SK-N-SH (cell line): ENCODE measurements at regions not wholly inside any gene's neighbourhood (a gene's known extent, or its start where the extent isn't known, plus 50 kb on each side); places are given as distances from the start of the nearest gene placed in this dataset.

Source experiments
- CTCF ChIA-PET: fragments of 300-600, 350-600 bp; formaldehyde crosslinking; extraction: SDS; loops from one replicate; lab custom pipeline; 2021; lab: Yijun Ruan, JAX
- POLR2A ChIA-PET: fragments of 350-600 bp; sonication (Branson Sonifier 250); formaldehyde crosslinking; extraction: SDS; loops from one replicate; lab custom pipeline; 2020; ENCODE audit warnings: antibody characterized with exemption, inconsistent platforms; lab: Yijun Ruan, JAX
- DNase-seq: peaks from one replicate; pipeline ENCODE4 v3.0.0; 2012
- H2AFZ ChIP-seq: fragments of 200-600 bp; sonication (generic); 2 replicates; pipeline ENCODE4 v1.8.1; 2016; ENCODE audit warnings: antibody characterized with exemption, mild to moderate bottlenecking, low read depth
- H3F3A ChIP-seq: fragments of 200-600 bp; sonication (generic); replicated peaks from 2 replicates; pipeline ENCODE3; 2016; ENCODE audit warnings: antibody characterized with exemption, mild to moderate bottlenecking; ENCODE audit not compliant: insufficient read depth
- H3K27ac ChIP-seq, 2 experiments: fragments of 200-500 bp in 1 of 2; fragments of 200-600 bp in 1 of 2; sonication (Bioruptor generic) in 1 of 2; sonication (generic), shearing (Covaris generic) in 1 of 2; 2 replicates each; pipeline versions ENCODE4 v1.5.1 to v1.6.1; 2014 to 2016; ENCODE audit warnings: low read depth in 2 of 2, inconsistent platforms in 1 of 2, low read length in 1 of 2, mild to moderate bottlenecking in 1 of 2, mixed read lengths in 1 of 2
- H3K27me3 ChIP-seq: fragments of 200-600 bp; sonication (generic), shearing (Covaris generic); 2 replicates; pipeline ENCODE4 v1.6.1; 2016; ENCODE audit warnings: mixed run types; ENCODE audit not compliant: insufficient read depth
- H3K36me3 ChIP-seq, 2 experiments: fragments of 200-500 bp in 1 of 2; fragments of 200-600 bp in 1 of 2; sonication (Bioruptor generic) in 1 of 2; sonication (generic) in 1 of 2; replicated peaks in 1 of 2; 2 replicates each; pipeline versions ENCODE3 to v1.5.1; 2014 to 2016; ENCODE audit warnings: low read length in 1 of 2, mild to moderate bottlenecking in 1 of 2; ENCODE audit not compliant: insufficient read depth in 2 of 2, control insufficient read depth in 1 of 2
- H3K4me1 ChIP-seq, 2 experiments: fragments of 200-500 bp in 1 of 2; fragments of 200-600 bp in 1 of 2; sonication (Bioruptor generic) in 1 of 2; sonication (generic), shearing (Covaris generic) in 1 of 2; 2 replicates each; pipeline versions ENCODE4 v1.5.1 to v1.6.1; 2014 to 2016; ENCODE audit warnings: low read depth in 1 of 2, low read length in 1 of 2, mixed run types in 1 of 2; ENCODE audit not compliant: insufficient read depth in 2 of 2, control insufficient read depth in 1 of 2
- H3K4me2 ChIP-seq: fragments of 200-600 bp; sonication (generic), shearing (Covaris generic); 2 replicates; pipeline ENCODE4 v1.6.1; 2017; ENCODE audit warnings: mixed run types
- H3K4me3 ChIP-seq, 2 experiments: fragments of 200-500 bp in 1 of 2; fragments of 200-600 bp in 1 of 2; sonication (Bioruptor generic) in 1 of 2; sonication (generic), shearing (Covaris generic) in 1 of 2; 2 replicates each; pipeline versions ENCODE4 v1.5.1 to v1.8.1; 2014 to 2016; ENCODE audit warnings: low read depth in 2 of 2, inconsistent platforms in 1 of 2, low read length in 1 of 2, mild to moderate bottlenecking in 1 of 2, mixed read lengths in 1 of 2, moderate library complexity in 1 of 2
- H3K79me2 ChIP-seq: fragments of 200-600 bp; sonication (generic); 2 replicates; pipeline ENCODE4 v1.8.1; 2017; ENCODE audit warnings: mild to moderate bottlenecking; ENCODE audit not compliant: insufficient read depth
- H3K9ac ChIP-seq: fragments of 200-600 bp; sonication (generic); 2 replicates; pipeline ENCODE4 v1.6.1; 2017; ENCODE audit warnings: mixed run types
- H3K9me2 ChIP-seq: fragments of 200-600 bp; sonication (generic); 2 replicates; pipeline ENCODE4 v1.6.1; 2017; ENCODE audit warnings: mixed run types
- H3K9me3 ChIP-seq: fragments of 200-600 bp; sonication (generic); 2 replicates; pipeline ENCODE4 v1.6.1; 2017; ENCODE audit warnings: mixed run types, mild to moderate bottlenecking, moderate library complexity
- H4K20me1 ChIP-seq: fragments of 200-600 bp; sonication (generic); 2 replicates; pipeline ENCODE4 v1.6.1; 2017; ENCODE audit warnings: mild to moderate bottlenecking, mixed run types; ENCODE audit not compliant: insufficient read depth
- CHD2 ChIP-seq: fragments of 150-350 bp; IDR thresholded peaks from 2 replicates; pipeline ENCODE4 v1.6.1; 2018; ENCODE audit warnings: low read length; ENCODE audit not compliant: partially characterized antibody
- EP300 ChIP-seq, 2 experiments: IDR thresholded peaks; 2 replicates each; pipeline versions ENCODE4 v1.4.0 to v1.6.1; 2012; ENCODE audit warnings: borderline replicate concordance in 1 of 2, low read depth in 1 of 2, low read length in 1 of 2
- FOXJ3 ChIP-seq: sonication (generic); formaldehyde crosslinking; IDR thresholded peaks from 2 replicates; pipeline ENCODE4 v1.5.1; 2020; ENCODE audit warnings: mild to moderate bottlenecking, missing genetic modification reagents
- FOXM1 ChIP-seq: IDR thresholded peaks from 2 replicates; pipeline ENCODE4 v1.4.0; 2012; ENCODE audit warnings: low read depth, mild to moderate bottlenecking
- GABPA ChIP-seq: IDR thresholded peaks from 2 replicates; pipeline ENCODE4 v1.4.0; 2012; ENCODE audit warnings: low read depth, mild to moderate bottlenecking
- GATA2 ChIP-seq: sonication (generic); formaldehyde crosslinking; IDR thresholded peaks from 2 replicates; pipeline ENCODE4 v1.5.0; 2020; ENCODE audit warnings: mild to moderate bottlenecking, missing genetic modification reagents
- MAX ChIP-seq: IDR thresholded peaks from 2 replicates; pipeline ENCODE4 v1.4.0; 2012; ENCODE audit warnings: low read depth
- MXI1 ChIP-seq: IDR thresholded peaks from 2 replicates; pipeline ENCODE4 v1.6.1; 2012; ENCODE audit warnings: mild to moderate bottlenecking, low read depth, low read length, improper control_type of control experiment
- NFIC ChIP-seq: IDR thresholded peaks from 2 replicates; pipeline ENCODE4 v1.4.0; 2012; ENCODE audit warnings: borderline replicate concordance
- NRF1 ChIP-seq: IDR thresholded peaks from 2 replicates; pipeline ENCODE4 v1.6.1; 2012; ENCODE audit warnings: low read depth, mild to moderate bottlenecking, low read length
- PBX3 ChIP-seq: IDR thresholded peaks from 2 replicates; pipeline ENCODE4; 2012
- POLR2AphosphoS5 ChIP-seq: IDR thresholded peaks from 2 replicates; pipeline ENCODE4 v1.6.1; 2012; ENCODE audit warnings: low read depth, low read length
- RCOR1 ChIP-seq: fragments of 150-350 bp; IDR thresholded peaks from 2 replicates; pipeline ENCODE4 v1.6.1; 2017; ENCODE audit warnings: antibody characterized with exemption, low read length
- SIN3A ChIP-seq: IDR thresholded peaks from 2 replicates; pipeline ENCODE4 v1.6.1; 2012; ENCODE audit warnings: low read depth, mild to moderate bottlenecking, low read length, moderate library complexity, borderline replicate concordance
- SMC3 ChIP-seq: IDR thresholded peaks from 2 replicates; pipeline ENCODE4 v1.6.1; 2012; ENCODE audit warnings: low read depth, low read length, improper control_type of control experiment
- TCF12 ChIP-seq: IDR thresholded peaks from 2 replicates; pipeline ENCODE4 v1.4.0; 2012
- USF1 ChIP-seq: IDR thresholded peaks from 2 replicates; pipeline ENCODE4 v1.4.0; 2012; ENCODE audit warnings: low read depth, borderline replicate concordance
- WGBS: methylation state at CpG from one replicate; pipeline ENCODE4 v1.1.6; 2017; ENCODE audit warnings: low lambda C conversion rate; 5-methylcytosine and 5-hydroxymethylcytosine counted together
- TF ChIP-seq, protein P1 (sequence below): IDR thresholded peaks from 2 replicates; pipeline ENCODE4 v1.4.0; 2012; ENCODE audit warnings: low read depth, borderline replicate concordance
- TF ChIP-seq, protein P2 (sequence below): fragments of 200-600 bp; sonication (generic); IDR thresholded peaks from 2 replicates; pipeline ENCODE4 v1.6.1; 2017; ENCODE audit warnings: antibody characterized with exemption, mild to moderate bottlenecking, moderate library complexity

DNA sequence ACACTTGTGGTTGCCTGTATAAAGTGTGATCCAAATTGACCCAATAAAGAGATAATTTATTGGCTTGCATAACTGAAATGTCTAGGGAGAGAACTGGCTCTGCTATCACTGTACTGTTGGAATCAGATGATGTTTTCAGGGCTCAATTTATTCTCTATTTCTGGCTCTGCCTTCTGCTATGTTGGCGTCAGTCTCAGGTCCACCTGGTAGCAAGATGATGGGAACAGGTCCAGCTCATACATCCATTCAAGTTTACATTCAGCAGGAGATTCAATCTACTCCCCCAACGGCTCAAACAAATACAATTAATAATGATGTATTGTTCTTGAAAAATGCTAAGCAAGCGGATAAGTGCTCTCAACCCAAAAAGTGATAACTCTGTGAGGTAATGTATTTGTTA lies 297.7 kb upstream of the SYT4 start:
- Histone ChIP-seq H3K4me1 (peaks cover 0 to 6% of the 10 kb centered on the region in 2 experiments; a peak in 2 of 4 replicates), H3K27me3 (no peaks in the 10 kb centered on the region), H3K9me3 (no peaks in the 10 kb centered on the region), H3K9me2 (no peaks in the 10 kb centered on the region), H3K4me2 (no peak overlapping the region), H3K27ac (no peak overlapping the region), H3K9ac (no peak overlapping the region), H4K20me1 (no peaks in the 10 kb centered on the region), H3K79me2 (no peaks in the 10 kb centered on the region), H3K36me3 (no peaks in the 10 kb centered on the region), H3K4me3 (no peak overlapping the region), H3F3A (no peaks in the 10 kb centered on the region), H2AFZ (no peak overlapping the region)
- no peak for TF ChIP-seq PBX3
- TF ChIP-seq FOXJ3 (CRISPR knock-in tag) = 0 out of 2 replicates have a peak, but pooled peaks have one; percentile 16
- no peak for TF ChIP-seq USF1
- peak; percentile 57; the same call in 1 of the 2 replicates for TF ChIP-seq GATA2 (CRISPR knock-in tag)
- no peak for TF ChIP-seq TCF12
- peak in 1 of 2 experiments; percentile 78; a peak in 2 of 4 replicates for TF ChIP-seq EP300 (IDR thresholded peaks at IDR 0.05; ENCODE audit: borderline replicate concordance in 1 of 2, low read depth in 1 of 2, low read length in 1 of 2)
- peak; percentile 99 for TF ChIP-seq RCOR1
- peak; percentile 74 for TF ChIP-seq CHD2
- no peak for DNase-seq
- POLR2A ChIA-PET = no interaction called here
- WGBS = 26% methylated on average over 3 of the region's 3 CpGs
- CTCF ChIA-PET = interaction anchor here (0.8 to 23.9 kb wide), 2 partner anchors 18 to 1547 kb away, joined by 3 to 636 read pairs; no protein-coding TSS in a partner anchor

GRCh38 chr18:43578211-43578610 lies 300.9 kb upstream of the SYT4 start:
- no peak overlapping the region for H3K4me3 ChIP-seq
- H3K9ac ChIP-seq = no peak overlapping the region
- H3K4me1 ChIP-seq = peaks cover 0 to 6% of the 10 kb centered on the region in 2 experiments; a peak in 2 of 4 replicates
- no peak overlapping the region for H2AFZ ChIP-seq
- no peaks in the 10 kb centered on the region for H3K79me2 ChIP-seq
- WGBS = 43% methylated on average over 1 of the region's 1 CpG
- CTCF ChIA-PET = interaction anchor here (5.0 to 23.9 kb wide), 2 partner anchors 7 to 15 kb away, joined by 29 to 636 read pairs; no protein-coding TSS in a partner anchor
- TF ChIP-seq MAX (no peak), MXI1 (no peak), SIN3A (no peak), NFIC (no peak), GABPA (no peak), NRF1 (no peak), FOXJ3 (CRISPR knock-in tag) (no peak), SMC3 (no peak), USF1 (no peak), POLR2AphosphoS5 (no peak), FOXM1 (no peak)
- TF ChIP-seq, protein P1, sequence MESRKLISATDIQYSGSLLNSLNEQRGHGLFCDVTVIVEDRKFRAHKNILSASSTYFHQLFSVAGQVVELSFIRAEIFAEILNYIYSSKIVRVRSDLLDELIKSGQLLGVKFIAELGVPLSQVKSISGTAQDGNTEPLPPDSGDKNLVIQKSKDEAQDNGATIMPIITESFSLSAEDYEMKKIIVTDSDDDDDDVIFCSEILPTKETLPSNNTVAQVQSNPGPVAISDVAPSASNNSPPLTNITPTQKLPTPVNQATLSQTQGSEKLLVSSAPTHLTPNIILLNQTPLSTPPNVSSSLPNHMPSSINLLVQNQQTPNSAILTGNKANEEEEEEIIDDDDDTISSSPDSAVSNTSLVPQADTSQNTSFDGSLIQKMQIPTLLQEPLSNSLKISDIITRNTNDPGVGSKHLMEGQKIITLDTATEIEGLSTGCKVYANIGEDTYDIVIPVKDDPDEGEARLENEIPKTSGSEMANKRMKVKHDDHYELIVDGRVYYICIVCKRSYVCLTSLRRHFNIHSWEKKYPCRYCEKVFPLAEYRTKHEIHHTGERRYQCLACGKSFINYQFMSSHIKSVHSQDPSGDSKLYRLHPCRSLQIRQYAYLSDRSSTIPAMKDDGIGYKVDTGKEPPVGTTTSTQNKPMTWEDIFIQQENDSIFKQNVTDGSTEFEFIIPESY = no peak
- TF ChIP-seq, protein P2, sequence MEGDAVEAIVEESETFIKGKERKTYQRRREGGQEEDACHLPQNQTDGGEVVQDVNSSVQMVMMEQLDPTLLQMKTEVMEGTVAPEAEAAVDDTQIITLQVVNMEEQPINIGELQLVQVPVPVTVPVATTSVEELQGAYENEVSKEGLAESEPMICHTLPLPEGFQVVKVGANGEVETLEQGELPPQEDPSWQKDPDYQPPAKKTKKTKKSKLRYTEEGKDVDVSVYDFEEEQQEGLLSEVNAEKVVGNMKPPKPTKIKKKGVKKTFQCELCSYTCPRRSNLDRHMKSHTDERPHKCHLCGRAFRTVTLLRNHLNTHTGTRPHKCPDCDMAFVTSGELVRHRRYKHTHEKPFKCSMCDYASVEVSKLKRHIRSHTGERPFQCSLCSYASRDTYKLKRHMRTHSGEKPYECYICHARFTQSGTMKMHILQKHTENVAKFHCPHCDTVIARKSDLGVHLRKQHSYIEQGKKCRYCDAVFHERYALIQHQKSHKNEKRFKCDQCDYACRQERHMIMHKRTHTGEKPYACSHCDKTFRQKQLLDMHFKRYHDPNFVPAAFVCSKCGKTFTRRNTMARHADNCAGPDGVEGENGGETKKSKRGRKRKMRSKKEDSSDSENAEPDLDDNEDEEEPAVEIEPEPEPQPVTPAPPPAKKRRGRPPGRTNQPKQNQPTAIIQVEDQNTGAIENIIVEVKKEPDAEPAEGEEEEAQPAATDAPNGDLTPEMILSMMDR = no peak
- H3F3A ChIP-seq = no peaks in the 10 kb centered on the region
- no peak overlapping the region for H3K27ac ChIP-seq
- no peaks in the 10 kb centered on the region for H3K9me3 ChIP-seq
- no peak overlapping the region for H3K4me2 ChIP-seq
- POLR2A ChIA-PET = no interaction called here
- H3K36me3 ChIP-seq = no peaks in the 10 kb centered on the region
- no peaks in the 10 kb centered on the region for H4K20me1 ChIP-seq
- H3K9me2 ChIP-seq = no peaks in the 10 kb centered on the region
- no peaks in the 10 kb centered on the region for H3K27me3 ChIP-seq
- no peak for DNase-seq
